ENCODE measurements at regions not wholly inside any gene's neighbourhood (a gene's known extent, or its start where the extent isn't known, plus 50 kb on each side); places are given as distances from the start of the nearest gene placed in this dataset.

DNA sequence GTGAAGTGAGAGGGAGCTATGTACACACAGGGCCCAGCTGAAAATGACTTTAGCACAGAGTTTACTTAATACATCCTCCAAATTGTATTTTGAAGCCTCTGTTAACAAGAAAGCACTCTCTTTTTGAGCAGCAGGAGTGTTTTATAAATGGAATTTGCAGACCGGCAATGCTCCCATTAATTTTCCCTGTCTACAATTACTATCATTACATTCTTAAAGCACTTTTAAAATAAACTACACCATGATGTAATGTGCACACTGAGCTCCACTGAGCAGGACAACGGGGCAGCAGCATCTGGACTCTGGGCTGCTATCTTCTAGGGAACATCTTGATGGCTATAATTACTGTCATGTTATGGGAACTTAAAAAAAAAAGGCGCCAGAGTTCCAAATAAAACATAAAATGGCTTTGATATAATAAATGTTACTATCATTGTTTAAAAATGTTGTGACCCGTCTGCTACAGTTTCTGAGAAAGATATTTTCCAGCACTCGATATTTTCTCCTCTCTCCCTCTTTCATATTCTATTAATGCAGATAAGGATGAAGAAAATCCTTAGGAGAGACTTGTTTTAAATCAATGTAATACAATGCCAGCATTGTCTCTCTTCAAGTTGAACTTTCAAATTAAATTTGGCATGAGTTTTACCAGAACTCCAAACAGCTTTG, 150.9 kb downstream of the HLX start:
- Histone ChIP-seq H3K27ac (ENCODE audit: low read length) (no peak overlapping the region), H3F3A (ENCODE audit: insufficient read depth, low read length, poor library complexity, severe bottlenecking) (no peaks in the 10 kb centered on the region), H3K9me2 (ENCODE audit: insufficient read depth, low read length) (no peaks in the 10 kb centered on the region), H3K9ac (ENCODE audit: low read length) (no peak overlapping the region), H3K9me3 (ENCODE audit: low read length) (no peaks in the 10 kb centered on the region), H3K36me3 (ENCODE audit: insufficient read depth, low read length) (no peaks in the 10 kb centered on the region), H3K79me2 (replicated peaks; ENCODE audit: insufficient read depth, low read length) (no peaks in the 10 kb centered on the region), H3K4me3 (ENCODE audit: low read length) (no peak overlapping the region), H4K20me1 (ENCODE audit: insufficient read depth) (no peaks in the 10 kb centered on the region), H3K27me3 (ENCODE audit: insufficient read depth, low read depth, low read length) (no peaks in the 10 kb centered on the region), H3K4me2 (ENCODE audit: low read length) (no peak overlapping the region), H2AFZ (ENCODE audit: low read depth, low read length) (no peak overlapping the region)
- TF ChIP-seq TAF1 (IDR thresholded peaks at IDR 0.05; ENCODE audit: low read depth) (no peak), POLR2AphosphoS5 (IDR thresholded peaks at IDR 0.05) (no peak), EZH2 (IDR thresholded peaks at IDR 0.05; ENCODE audit: borderline replicate concordance, insufficient read depth, low read length, poor library complexity, severe bottlenecking) (no peak), RAD21 (conservative IDR thresholded peaks at IDR 0.05) (no peak), EP300 (conservative IDR thresholded peaks at IDR 0.05; ENCODE audit: poor library complexity, severe bottlenecking) (no peak), SMC3 (conservative IDR thresholded peaks at IDR 0.05; ENCODE audit: poor library complexity) (no peak), MXI1 (conservative IDR thresholded peaks at IDR 0.05; ENCODE audit: poor library complexity, severe bottlenecking) (no peak)
- TF ChIP-seq, protein P1, sequence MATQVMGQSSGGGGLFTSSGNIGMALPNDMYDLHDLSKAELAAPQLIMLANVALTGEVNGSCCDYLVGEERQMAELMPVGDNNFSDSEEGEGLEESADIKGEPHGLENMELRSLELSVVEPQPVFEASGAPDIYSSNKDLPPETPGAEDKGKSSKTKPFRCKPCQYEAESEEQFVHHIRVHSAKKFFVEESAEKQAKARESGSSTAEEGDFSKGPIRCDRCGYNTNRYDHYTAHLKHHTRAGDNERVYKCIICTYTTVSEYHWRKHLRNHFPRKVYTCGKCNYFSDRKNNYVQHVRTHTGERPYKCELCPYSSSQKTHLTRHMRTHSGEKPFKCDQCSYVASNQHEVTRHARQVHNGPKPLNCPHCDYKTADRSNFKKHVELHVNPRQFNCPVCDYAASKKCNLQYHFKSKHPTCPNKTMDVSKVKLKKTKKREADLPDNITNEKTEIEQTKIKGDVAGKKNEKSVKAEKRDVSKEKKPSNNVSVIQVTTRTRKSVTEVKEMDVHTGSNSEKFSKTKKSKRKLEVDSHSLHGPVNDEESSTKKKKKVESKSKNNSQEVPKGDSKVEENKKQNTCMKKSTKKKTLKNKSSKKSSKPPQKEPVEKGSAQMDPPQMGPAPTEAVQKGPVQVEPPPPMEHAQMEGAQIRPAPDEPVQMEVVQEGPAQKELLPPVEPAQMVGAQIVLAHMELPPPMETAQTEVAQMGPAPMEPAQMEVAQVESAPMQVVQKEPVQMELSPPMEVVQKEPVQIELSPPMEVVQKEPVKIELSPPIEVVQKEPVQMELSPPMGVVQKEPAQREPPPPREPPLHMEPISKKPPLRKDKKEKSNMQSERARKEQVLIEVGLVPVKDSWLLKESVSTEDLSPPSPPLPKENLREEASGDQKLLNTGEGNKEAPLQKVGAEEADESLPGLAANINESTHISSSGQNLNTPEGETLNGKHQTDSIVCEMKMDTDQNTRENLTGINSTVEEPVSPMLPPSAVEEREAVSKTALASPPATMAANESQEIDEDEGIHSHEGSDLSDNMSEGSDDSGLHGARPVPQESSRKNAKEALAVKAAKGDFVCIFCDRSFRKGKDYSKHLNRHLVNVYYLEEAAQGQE (IDR thresholded peaks at IDR 0.05; ENCODE audit: borderline replicate concordance), result no peak
- TF ChIP-seq, protein P2, sequence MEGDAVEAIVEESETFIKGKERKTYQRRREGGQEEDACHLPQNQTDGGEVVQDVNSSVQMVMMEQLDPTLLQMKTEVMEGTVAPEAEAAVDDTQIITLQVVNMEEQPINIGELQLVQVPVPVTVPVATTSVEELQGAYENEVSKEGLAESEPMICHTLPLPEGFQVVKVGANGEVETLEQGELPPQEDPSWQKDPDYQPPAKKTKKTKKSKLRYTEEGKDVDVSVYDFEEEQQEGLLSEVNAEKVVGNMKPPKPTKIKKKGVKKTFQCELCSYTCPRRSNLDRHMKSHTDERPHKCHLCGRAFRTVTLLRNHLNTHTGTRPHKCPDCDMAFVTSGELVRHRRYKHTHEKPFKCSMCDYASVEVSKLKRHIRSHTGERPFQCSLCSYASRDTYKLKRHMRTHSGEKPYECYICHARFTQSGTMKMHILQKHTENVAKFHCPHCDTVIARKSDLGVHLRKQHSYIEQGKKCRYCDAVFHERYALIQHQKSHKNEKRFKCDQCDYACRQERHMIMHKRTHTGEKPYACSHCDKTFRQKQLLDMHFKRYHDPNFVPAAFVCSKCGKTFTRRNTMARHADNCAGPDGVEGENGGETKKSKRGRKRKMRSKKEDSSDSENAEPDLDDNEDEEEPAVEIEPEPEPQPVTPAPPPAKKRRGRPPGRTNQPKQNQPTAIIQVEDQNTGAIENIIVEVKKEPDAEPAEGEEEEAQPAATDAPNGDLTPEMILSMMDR (IDR thresholded peaks at IDR 0.05; ENCODE audit: poor library complexity, severe bottlenecking), result no peak

DNA sequence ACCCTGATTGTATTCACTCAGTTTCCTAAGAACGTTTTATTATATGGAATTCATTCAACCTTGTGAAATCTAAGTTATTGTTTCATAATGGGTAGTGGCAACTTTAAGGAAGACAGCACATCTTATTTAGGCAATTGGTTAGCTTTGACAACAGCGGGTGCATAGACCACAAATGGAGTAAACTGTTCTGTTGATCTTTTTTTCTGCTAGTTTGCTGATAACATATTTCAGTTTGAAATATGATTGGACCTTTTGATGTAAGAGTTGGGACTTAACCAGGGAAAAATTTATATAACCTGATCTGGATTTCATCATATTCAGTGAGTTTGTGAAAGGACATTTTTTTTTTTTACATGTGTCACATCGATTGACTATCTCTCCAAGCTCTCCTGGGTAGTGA, 151.7 kb downstream of the HLX start:
- Histone ChIP-seq H3K4me2 (ENCODE audit: low read length) (no peak overlapping the region), H3K9me2 (ENCODE audit: insufficient read depth, low read length) (no peaks in the 10 kb centered on the region), H4K20me1 (ENCODE audit: insufficient read depth) (no peaks in the 10 kb centered on the region), H2AFZ (ENCODE audit: low read depth, low read length) (no peak overlapping the region), H3K79me2 (replicated peaks; ENCODE audit: insufficient read depth, low read length) (no peaks in the 10 kb centered on the region), H3K36me3 (ENCODE audit: insufficient read depth, low read length) (no peaks in the 10 kb centered on the region), H3F3A (ENCODE audit: insufficient read depth, low read length, poor library complexity, severe bottlenecking) (no peaks in the 10 kb centered on the region), H3K9ac (ENCODE audit: low read length) (no peak overlapping the region), H3K27me3 (ENCODE audit: insufficient read depth, low read depth, low read length) (no peaks in the 10 kb centered on the region), H3K9me3 (ENCODE audit: low read length) (no peaks in the 10 kb centered on the region), H3K4me3 (ENCODE audit: low read length) (no peak overlapping the region), H3K27ac (ENCODE audit: low read length) (no peak overlapping the region)
- TF ChIP-seq, protein P1 (IDR thresholded peaks at IDR 0.05; ENCODE audit: borderline replicate concordance), result no peak
- no peak for TF ChIP-seq EZH2 (IDR thresholded peaks at IDR 0.05; ENCODE audit: borderline replicate concordance, insufficient read depth, low read length, poor library complexity, severe bottlenecking)
- no peak for TF ChIP-seq MXI1 (conservative IDR thresholded peaks at IDR 0.05; ENCODE audit: poor library complexity, severe bottlenecking)
- TF ChIP-seq RAD21 (conservative IDR thresholded peaks at IDR 0.05), result no peak
- TF ChIP-seq SMC3 (conservative IDR thresholded peaks at IDR 0.05; ENCODE audit: poor library complexity), result no peak
- TF ChIP-seq TAF1 (IDR thresholded peaks at IDR 0.05; ENCODE audit: low read depth), result no peak
- TF ChIP-seq EP300 (conservative IDR thresholded peaks at IDR 0.05; ENCODE audit: poor library complexity, severe bottlenecking), result no peak
- TF ChIP-seq POLR2AphosphoS5 (IDR thresholded peaks at IDR 0.05), result no peak
- TF ChIP-seq, protein P2 (IDR thresholded peaks at IDR 0.05; ENCODE audit: poor library complexity, severe bottlenecking), result no peak
